Fibroblast of lung (primary cell): ENCODE measurements at regions not wholly inside any gene's neighbourhood (a gene's known extent, or its start where the extent isn't known, plus 50 kb on each side); places are given as distances from the start of the nearest gene placed in this dataset.

Experiments
- DNase-seq, 2 donors: peaks; one replicate each; pipeline versions ENCODE4 v3.0.0 to v3.0.0-alpha.2; 2010; ENCODE audit warnings: low read depth in 2 of 2
- H2AFZ ChIP-seq: 2 replicates; pipeline ENCODE4 v1.5.1; 2012; ENCODE audit warnings: low read length, control low read depth, inconsistent platforms
- H3K27ac ChIP-seq: 2 replicates; pipeline ENCODE4 v1.5.1; 2011; ENCODE audit warnings: low read length, control low read depth; ENCODE audit not compliant: insufficient read depth
- H3K27me3 ChIP-seq: 2 replicates; pipeline ENCODE4 v1.5.1; 2011; ENCODE audit warnings: mild to moderate bottlenecking, low read length; ENCODE audit not compliant: control insufficient read depth, insufficient read depth
- H3K36me3 ChIP-seq: 2 replicates; pipeline ENCODE4 v1.5.1; 2011; ENCODE audit warnings: low read length; ENCODE audit not compliant: control insufficient read depth, insufficient read depth
- H3K4me1 ChIP-seq: 2 replicates; pipeline ENCODE4 v1.5.1; 2011; ENCODE audit warnings: low read length; ENCODE audit not compliant: control insufficient read depth, insufficient read depth; ENCODE audit errors: extremely low read depth
- H3K4me2 ChIP-seq: 2 replicates; pipeline ENCODE4 v1.5.1; 2011; ENCODE audit warnings: low read length, control low read depth; ENCODE audit not compliant: insufficient read depth; ENCODE audit errors: extremely low read depth
- H3K4me3 ChIP-seq, 4 experiments: fragments of 200-600 bp in 1 of 4; sonication (generic) in 1 of 4; replicated peaks in 1 of 4; 2 replicates each; pipeline ENCODE4 v1.5.1; 2011 to 2016; ENCODE audit warnings: low read length in 4 of 4, low read depth in 3 of 4, mild to moderate bottlenecking in 3 of 4, control low read depth in 2 of 4, inconsistent platforms in 1 of 4, mixed read lengths in 1 of 4; ENCODE audit not compliant: insufficient read depth in 1 of 4; ENCODE audit errors: control extremely low read depth in 1 of 4
- H3K79me2 ChIP-seq: 2 replicates; pipeline ENCODE4 v1.5.1; 2012; ENCODE audit warnings: mild to moderate bottlenecking, low read length, inconsistent platforms; ENCODE audit not compliant: control insufficient read depth, insufficient read depth
- H3K9ac ChIP-seq: 2 replicates; pipeline ENCODE4 v1.5.1; 2011; ENCODE audit warnings: mild to moderate bottlenecking, low read length, control low read depth; ENCODE audit not compliant: insufficient read depth
- H3K9me3 ChIP-seq: 2 replicates; pipeline ENCODE4 v1.5.1; 2012; ENCODE audit warnings: low read depth, low read length; ENCODE audit not compliant: control insufficient read depth, insufficient read depth
- H4K20me1 ChIP-seq: 2 replicates; pipeline ENCODE4 v1.5.1; 2011; ENCODE audit warnings: low read length; ENCODE audit not compliant: control insufficient read depth, insufficient read depth; ENCODE audit errors: extremely low read depth
- CTCF ChIP-seq, 2 donors: IDR thresholded peaks in 1 of 2; conservative IDR thresholded peaks in 1 of 2; 1 replicate in 1 of 2; 2 replicates in 1 of 2; pipeline ENCODE4 v1.5.1; 2011 to 2012; ENCODE audit warnings: low read length in 2 of 2, control low read depth in 1 of 2, inconsistent platforms in 1 of 2, low read depth in 1 of 2, mild to moderate bottlenecking in 1 of 2
- EZH2 ChIP-seq: IDR thresholded peaks from 2 replicates; pipeline ENCODE4 v1.5.1; 2012; ENCODE audit warnings: low read length, control low read depth, mild to moderate bottlenecking; ENCODE audit errors: missing control alignments

GRCh38 chr13:86760620-86761019 lies 910.6 kb upstream of the SLITRK5 start:
- no peak for DNase-seq
- Histone ChIP-seq H3K9me3 (no peaks in the 10 kb centered on the region), H4K20me1 (no peaks in the 10 kb centered on the region), H3K79me2 (no peaks in the 10 kb centered on the region), H3K4me3 (no peak overlapping the region), H3K4me1 (no peaks in the 10 kb centered on the region), H3K9ac (no peak overlapping the region), H2AFZ (no peak overlapping the region), H3K36me3 (no peaks in the 10 kb centered on the region), H3K27me3 (no peaks in the 10 kb centered on the region), H3K27ac (no peak overlapping the region), H3K4me2 (no peak overlapping the region)
- no peak for TF ChIP-seq CTCF (conservative IDR thresholded peaks at IDR 0.05 in 1 of 2, IDR thresholded peaks at IDR 0.05 in 1 of 2; ENCODE audit: low read depth in 1 of 2, low read length in 2 of 2)
- no peak for TF ChIP-seq EZH2

- no peaks in the 10 kb centered on the region for H3K4me1 ChIP-seq
- H3K36me3 ChIP-seq = no peaks in the 10 kb centered on the region
- TF ChIP-seq EZH2 = no peak
- no peak for TF ChIP-seq CTCF (conservative IDR thresholded peaks at IDR 0.05 in 1 of 2, IDR thresholded peaks at IDR 0.05 in 1 of 2; ENCODE audit: low read depth in 1 of 2, low read length in 2 of 2)
- no peaks in the 10 kb centered on the region for H3K27me3 ChIP-seq
- H3K27ac ChIP-seq = no peak overlapping the region
- no peak overlapping the region for H3K4me3 ChIP-seq
- no peaks in the 10 kb centered on the region for H3K9me3 ChIP-seq
- no peaks in the 10 kb centered on the region for H3K79me2 ChIP-seq
- H3K4me2 ChIP-seq = no peak overlapping the region
- DNase-seq = no peak
- no peaks in the 10 kb centered on the region for H4K20me1 ChIP-seq
- H3K9ac ChIP-seq = no peak overlapping the region
- no peak overlapping the region for H2AFZ ChIP-seq
Observed at GRCh38 chr13:86765462-86765861, 905.7 kb upstream of the SLITRK5 start.

- no peak overlapping the region for H3K4me2 ChIP-seq
- TF ChIP-seq EZH2 (no peak), CTCF (conservative IDR thresholded peaks at IDR 0.05 in 1 of 2, IDR thresholded peaks at IDR 0.05 in 1 of 2; ENCODE audit: low read depth in 1 of 2, low read length in 2 of 2) (no peak)
- H3K36me3 ChIP-seq = no peaks in the 10 kb centered on the region
- H3K9me3 ChIP-seq = no peaks in the 10 kb centered on the region
- H4K20me1 ChIP-seq = no peaks in the 10 kb centered on the region
- no peaks in the 10 kb centered on the region for H3K79me2 ChIP-seq
- H3K4me3 ChIP-seq = no peak overlapping the region
- no peak for DNase-seq
- no peaks in the 10 kb centered on the region for H3K27me3 ChIP-seq
- H3K4me1 ChIP-seq = no peaks in the 10 kb centered on the region
- H3K9ac ChIP-seq = no peak overlapping the region
- H3K27ac ChIP-seq = no peak overlapping the region
- no peak overlapping the region for H2AFZ ChIP-seq
Observed at GRCh38 chr13:86788616-86789015, 882.6 kb upstream of the SLITRK5 start.
